ENCODE measurements at regions not wholly inside any gene's neighbourhood (a gene's known extent, or its start where the extent isn't known, plus 50 kb on each side); places are given as distances from the start of the nearest gene placed in this dataset.

DNA sequence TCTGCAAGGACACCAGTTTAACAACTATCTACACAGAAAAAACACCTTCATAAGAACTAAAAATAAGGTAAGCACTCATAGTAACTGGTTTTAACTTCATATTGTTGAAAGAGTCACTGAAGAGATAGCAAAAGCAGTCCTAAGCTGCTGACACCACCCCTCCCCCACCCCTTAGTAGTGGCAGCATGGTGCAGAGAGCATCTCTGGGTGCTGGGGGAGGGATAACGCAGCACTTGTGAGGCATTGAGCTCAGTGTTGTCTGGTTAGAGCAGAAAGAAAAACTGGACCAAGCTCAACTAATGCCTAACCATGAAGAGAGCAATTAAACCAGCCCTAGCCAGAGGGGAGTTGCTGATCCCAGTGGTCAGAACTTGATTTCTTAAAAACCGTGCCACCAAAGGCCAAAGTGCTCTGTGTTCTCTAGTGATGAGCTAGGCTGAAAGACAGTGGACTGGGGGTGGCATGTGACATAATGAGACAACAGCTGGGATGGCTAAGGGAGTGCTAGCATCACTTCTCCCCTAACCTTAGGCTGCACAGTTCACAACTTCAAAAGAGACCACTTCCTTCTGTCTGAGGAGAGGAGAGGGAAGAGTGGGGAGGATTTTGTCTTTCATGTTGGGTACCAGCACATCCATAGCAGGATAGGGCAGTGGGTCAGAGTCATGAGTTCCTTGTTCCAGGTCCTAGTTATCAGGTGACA, 669.3 kb downstream of the PDHA2 start (continued):
- TF ChIP-seq, protein P1, sequence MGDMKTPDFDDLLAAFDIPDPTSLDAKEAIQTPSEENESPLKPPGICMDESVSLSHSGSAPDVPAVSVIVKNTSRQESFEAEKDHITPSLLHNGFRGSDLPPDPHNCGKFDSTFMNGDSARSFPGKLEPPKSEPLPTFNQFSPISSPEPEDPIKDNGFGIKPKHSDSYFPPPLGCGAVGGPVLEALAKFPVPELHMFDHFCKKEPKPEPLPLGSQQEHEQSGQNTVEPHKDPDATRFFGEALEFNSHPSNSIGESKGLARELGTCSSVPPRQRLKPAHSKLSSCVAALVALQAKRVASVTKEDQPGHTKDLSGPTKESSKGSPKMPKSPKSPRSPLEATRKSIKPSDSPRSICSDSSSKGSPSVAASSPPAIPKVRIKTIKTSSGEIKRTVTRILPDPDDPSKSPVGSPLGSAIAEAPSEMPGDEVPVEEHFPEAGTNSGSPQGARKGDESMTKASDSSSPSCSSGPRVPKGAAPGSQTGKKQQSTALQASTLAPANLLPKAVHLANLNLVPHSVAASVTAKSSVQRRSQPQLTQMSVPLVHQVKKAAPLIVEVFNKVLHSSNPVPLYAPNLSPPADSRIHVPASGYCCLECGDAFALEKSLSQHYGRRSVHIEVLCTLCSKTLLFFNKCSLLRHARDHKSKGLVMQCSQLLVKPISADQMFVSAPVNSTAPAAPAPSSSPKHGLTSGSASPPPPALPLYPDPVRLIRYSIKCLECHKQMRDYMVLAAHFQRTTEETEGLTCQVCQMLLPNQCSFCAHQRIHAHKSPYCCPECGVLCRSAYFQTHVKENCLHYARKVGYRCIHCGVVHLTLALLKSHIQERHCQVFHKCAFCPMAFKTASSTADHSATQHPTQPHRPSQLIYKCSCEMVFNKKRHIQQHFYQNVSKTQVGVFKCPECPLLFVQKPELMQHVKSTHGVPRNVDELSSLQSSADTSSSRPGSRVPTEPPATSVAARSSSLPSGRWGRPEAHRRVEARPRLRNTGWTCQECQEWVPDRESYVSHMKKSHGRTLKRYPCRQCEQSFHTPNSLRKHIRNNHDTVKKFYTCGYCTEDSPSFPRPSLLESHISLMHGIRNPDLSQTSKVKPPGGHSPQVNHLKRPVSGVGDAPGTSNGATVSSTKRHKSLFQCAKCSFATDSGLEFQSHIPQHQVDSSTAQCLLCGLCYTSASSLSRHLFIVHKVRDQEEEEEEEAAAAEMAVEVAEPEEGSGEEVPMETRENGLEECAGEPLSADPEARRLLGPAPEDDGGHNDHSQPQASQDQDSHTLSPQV (IDR thresholded peaks at IDR 0.05): no peak
- TF ChIP-seq WRNIP1 (IDR thresholded peaks at IDR 0.05; ENCODE audit: borderline replicate concordance, low read depth, low read length) (no peak), FOXK2 (IDR thresholded peaks at IDR 0.05) (no peak), PAX5 (IDR thresholded peaks at IDR 0.05; ENCODE audit: borderline replicate concordance, low read depth, low read length) (no peak)
- TF ChIP-seq, protein P2, sequence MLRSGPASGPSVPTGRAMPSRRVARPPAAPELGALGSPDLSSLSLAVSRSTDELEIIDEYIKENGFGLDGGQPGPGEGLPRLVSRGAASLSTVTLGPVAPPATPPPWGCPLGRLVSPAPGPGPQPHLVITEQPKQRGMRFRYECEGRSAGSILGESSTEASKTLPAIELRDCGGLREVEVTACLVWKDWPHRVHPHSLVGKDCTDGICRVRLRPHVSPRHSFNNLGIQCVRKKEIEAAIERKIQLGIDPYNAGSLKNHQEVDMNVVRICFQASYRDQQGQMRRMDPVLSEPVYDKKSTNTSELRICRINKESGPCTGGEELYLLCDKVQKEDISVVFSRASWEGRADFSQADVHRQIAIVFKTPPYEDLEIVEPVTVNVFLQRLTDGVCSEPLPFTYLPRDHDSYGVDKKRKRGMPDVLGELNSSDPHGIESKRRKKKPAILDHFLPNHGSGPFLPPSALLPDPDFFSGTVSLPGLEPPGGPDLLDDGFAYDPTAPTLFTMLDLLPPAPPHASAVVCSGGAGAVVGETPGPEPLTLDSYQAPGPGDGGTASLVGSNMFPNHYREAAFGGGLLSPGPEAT (IDR thresholded peaks at IDR 0.05; ENCODE audit: low read depth): no peak

DNA sequence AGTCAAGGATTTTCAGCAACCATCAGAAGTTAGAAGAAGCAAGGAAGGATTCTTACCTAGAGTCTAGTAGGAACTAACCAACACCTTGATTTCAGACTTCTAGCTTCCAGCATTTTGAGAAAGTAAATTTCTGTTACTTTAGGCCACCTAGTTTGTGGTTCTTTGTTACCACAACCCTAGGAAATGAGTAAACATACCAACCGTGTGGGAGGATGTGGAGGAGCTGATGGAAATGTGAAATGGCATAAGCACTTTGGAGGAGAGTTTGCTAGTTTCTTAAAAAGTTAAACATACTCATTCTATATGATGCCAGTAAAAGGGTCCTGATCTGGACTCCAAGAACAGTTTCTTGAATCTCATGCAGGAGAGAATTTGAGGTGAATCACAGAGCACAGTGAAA, 679.4 kb downstream of the PDHA2 start:
- CTCF ChIA-PET: no interaction called here
- RAD21 ChIA-PET (ENCODE audit: unreplicated experiment): no interaction called here
- TF ChIP-seq, protein P3, sequence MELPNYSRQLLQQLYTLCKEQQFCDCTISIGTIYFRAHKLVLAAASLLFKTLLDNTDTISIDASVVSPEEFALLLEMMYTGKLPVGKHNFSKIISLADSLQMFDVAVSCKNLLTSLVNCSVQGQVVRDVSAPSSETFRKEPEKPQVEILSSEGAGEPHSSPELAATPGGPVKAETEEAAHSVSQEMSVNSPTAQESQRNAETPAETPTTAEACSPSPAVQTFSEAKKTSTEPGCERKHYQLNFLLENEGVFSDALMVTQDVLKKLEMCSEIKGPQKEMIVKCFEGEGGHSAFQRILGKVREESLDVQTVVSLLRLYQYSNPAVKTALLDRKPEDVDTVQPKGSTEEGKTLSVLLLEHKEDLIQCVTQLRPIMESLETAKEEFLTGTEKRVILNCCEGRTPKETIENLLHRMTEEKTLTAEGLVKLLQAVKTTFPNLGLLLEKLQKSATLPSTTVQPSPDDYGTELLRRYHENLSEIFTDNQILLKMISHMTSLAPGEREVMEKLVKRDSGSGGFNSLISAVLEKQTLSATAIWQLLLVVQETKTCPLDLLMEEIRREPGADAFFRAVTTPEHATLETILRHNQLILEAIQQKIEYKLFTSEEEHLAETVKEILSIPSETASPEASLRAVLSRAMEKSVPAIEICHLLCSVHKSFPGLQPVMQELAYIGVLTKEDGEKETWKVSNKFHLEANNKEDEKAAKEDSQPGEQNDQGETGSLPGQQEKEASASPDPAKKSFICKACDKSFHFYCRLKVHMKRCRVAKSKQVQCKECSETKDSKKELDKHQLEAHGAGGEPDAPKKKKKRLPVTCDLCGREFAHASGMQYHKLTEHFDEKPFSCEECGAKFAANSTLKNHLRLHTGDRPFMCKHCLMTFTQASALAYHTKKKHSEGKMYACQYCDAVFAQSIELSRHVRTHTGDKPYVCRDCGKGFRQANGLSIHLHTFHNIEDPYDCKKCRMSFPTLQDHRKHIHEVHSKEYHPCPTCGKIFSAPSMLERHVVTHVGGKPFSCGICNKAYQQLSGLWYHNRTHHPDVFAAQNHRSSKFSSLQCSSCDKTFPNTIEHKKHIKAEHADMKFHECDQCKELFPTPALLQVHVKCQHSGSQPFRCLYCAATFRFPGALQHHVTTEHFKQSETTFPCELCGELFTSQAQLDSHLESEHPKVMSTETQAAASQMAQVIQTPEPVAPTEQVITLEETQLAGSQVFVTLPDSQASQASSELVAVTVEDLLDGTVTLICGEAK (IDR thresholded peaks at IDR 0.05; ENCODE audit: borderline replicate concordance): no peak
- TF ChIP-seq ATF3 (IDR thresholded peaks at IDR 0.05; ENCODE audit: borderline replicate concordance, extremely low read depth, low read depth, low read length) (no peak), ZNF24 (IDR thresholded peaks at IDR 0.05) (no peak), LARP7 (IDR thresholded peaks at IDR 0.05) (no peak)
- TF ChIP-seq, protein P4, sequence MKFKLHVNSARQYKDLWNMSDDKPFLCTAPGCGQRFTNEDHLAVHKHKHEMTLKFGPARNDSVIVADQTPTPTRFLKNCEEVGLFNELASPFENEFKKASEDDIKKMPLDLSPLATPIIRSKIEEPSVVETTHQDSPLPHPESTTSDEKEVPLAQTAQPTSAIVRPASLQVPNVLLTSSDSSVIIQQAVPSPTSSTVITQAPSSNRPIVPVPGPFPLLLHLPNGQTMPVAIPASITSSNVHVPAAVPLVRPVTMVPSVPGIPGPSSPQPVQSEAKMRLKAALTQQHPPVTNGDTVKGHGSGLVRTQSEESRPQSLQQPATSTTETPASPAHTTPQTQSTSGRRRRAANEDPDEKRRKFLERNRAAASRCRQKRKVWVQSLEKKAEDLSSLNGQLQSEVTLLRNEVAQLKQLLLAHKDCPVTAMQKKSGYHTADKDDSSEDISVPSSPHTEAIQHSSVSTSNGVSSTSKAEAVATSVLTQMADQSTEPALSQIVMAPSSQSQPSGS (IDR thresholded peaks at IDR 0.05; ENCODE audit: low read length): no peak

More for the DNA sequence above, 679.4 kb downstream of the PDHA2 start:
- Histone ChIP-seq H3K36me3 (ENCODE audit: control insufficient read depth in 2 of 2, insufficient read depth in 2 of 2, low read length in 1 of 2) (no peaks in the 10 kb centered on the region), H3K27me3 (replicated peaks in 1 of 2; ENCODE audit: control insufficient read depth in 2 of 2, insufficient read depth in 2 of 2, low read length in 1 of 2) (no peaks in the 10 kb centered on the region), H4K20me1 (ENCODE audit: control insufficient read depth, insufficient read depth) (no peaks in the 10 kb centered on the region), H2AFZ (ENCODE audit: control insufficient read depth, low read depth, low read length) (no peak overlapping the region), H3K9me3 (replicated peaks; ENCODE audit: control insufficient read depth, insufficient read depth, low read length) (no peaks in the 10 kb centered on the region; the same call in 2 of the 3 replicates), H3K9ac (ENCODE audit: control insufficient read depth, insufficient read depth, low read length) (no peak overlapping the region), H3K4me1 (ENCODE audit: control insufficient read depth, insufficient read depth, low read length) (no peaks in the 10 kb centered on the region), H3K27ac (ENCODE audit: control insufficient read depth, insufficient read depth) (no peak overlapping the region), H3K79me2 (ENCODE audit: control insufficient read depth, insufficient read depth, low read length) (no peaks in the 10 kb centered on the region), H3K4me2 (ENCODE audit: control insufficient read depth, insufficient read depth) (no peak overlapping the region), H3K4me3 (no peak overlapping the region)
- WGBS (ENCODE audit: insufficient coverage, insufficient replicate concordance, low lambda C conversion rate, missing lambda C conversion rate): 0% methylated on average over 1 of the region's 1 CpG
- ChIA-PET SMC1A (ENCODE audit: uncharacterized antibody, unreplicated experiment) (no interaction called here), POLR2A (no interaction called here)
- no TSS peak for BruUV-seq (replicated peaks)
- intact Hi-C loops (cut with micrococcal nuclease; ENCODE audit: unreplicated experiment) (no loop called here), in situ Hi-C loops (cut with MboI) (no loop called here)
- no peak for DNase-seq (ENCODE audit: low read depth, low spot score)
- FAIRE-seq: no peak
- ATAC-seq: no peak

All from GM12878 (cell line).